ENCODE measurements at regions not wholly inside any gene's neighbourhood (a gene's known extent, or its start where the extent isn't known, plus 50 kb on each side); places are given as distances from the start of the nearest gene placed in this dataset.

GRCh38 chr7:118350260-118350659 lies 125.8 kb downstream of the ANKRD7 start:
- Mint-ChIP-seq H3K27ac (no peak overlapping the region), H3K4me1 (ENCODE audit: low read depth) (no peaks in the 10 kb centered on the region)
- TF ChIP-seq CTCF (IDR thresholded peaks at IDR 0.05; ENCODE audit: unreplicated experiment), result no peak

GRCh38 chr7:118352867-118353453 lies 128.5 kb downstream of the ANKRD7 start:
- Mint-ChIP-seq H3K27me3 (no peaks in the 10 kb centered on the region), H3K27ac (no peak overlapping the region), H3K4me1 (ENCODE audit: low read depth) (no peaks in the 10 kb centered on the region), H3K36me3 (ENCODE audit: insufficient read depth) (no peaks in the 10 kb centered on the region), H3K4me3 (ENCODE audit: low read depth) (no peak overlapping the region), H3K9me3 (ENCODE audit: low read depth) (peaks cover 8% of the 10 kb centered on the region)
- peak; percentile 42 for TF ChIP-seq CTCF (IDR thresholded peaks at IDR 0.05; ENCODE audit: unreplicated experiment)
- no peak for DNase-seq (ENCODE audit: low spot score, unreplicated experiment)

More at GRCh38 chr7:118350260-118350659, 125.8 kb downstream of the ANKRD7 start:
- H3K36me3 Mint-ChIP-seq (ENCODE audit: insufficient read depth), result no peaks in the 10 kb centered on the region
- H3K9me3 Mint-ChIP-seq (ENCODE audit: low read depth), result peaks cover 4% of the 10 kb centered on the region
- no peaks in the 10 kb centered on the region for H3K27me3 Mint-ChIP-seq
- DNase-seq (ENCODE audit: low spot score, unreplicated experiment), result no peak
- H3K4me3 Mint-ChIP-seq (ENCODE audit: low read depth), result no peak overlapping the region

GRCh38 chr7:118366363-118366762 lies 141.9 kb downstream of the ANKRD7 start:
- H3K9me3 Mint-ChIP-seq (ENCODE audit: low read depth), result no peaks in the 10 kb centered on the region
- no peak for TF ChIP-seq CTCF (IDR thresholded peaks at IDR 0.05; ENCODE audit: unreplicated experiment)
- H3K4me3 Mint-ChIP-seq (ENCODE audit: low read depth), result no peak overlapping the region
- H3K27ac Mint-ChIP-seq, result no peak overlapping the region
- H3K4me1 Mint-ChIP-seq (ENCODE audit: low read depth), result no peaks in the 10 kb centered on the region
- DNase-seq (ENCODE audit: low spot score, unreplicated experiment), result no peak
- no peaks in the 10 kb centered on the region for H3K36me3 Mint-ChIP-seq (ENCODE audit: insufficient read depth)
- no peaks in the 10 kb centered on the region for H3K27me3 Mint-ChIP-seq

- Mint-ChIP-seq H3K4me1 (ENCODE audit: low read depth) (no peaks in the 10 kb centered on the region), H3K9me3 (ENCODE audit: low read depth) (no peaks in the 10 kb centered on the region), H3K36me3 (ENCODE audit: insufficient read depth) (no peaks in the 10 kb centered on the region), H3K27ac (no peak overlapping the region), H3K4me3 (ENCODE audit: low read depth) (no peak overlapping the region), H3K27me3 (no peaks in the 10 kb centered on the region)
- no peak for DNase-seq (ENCODE audit: low spot score, unreplicated experiment)
- TF ChIP-seq CTCF (IDR thresholded peaks at IDR 0.05; ENCODE audit: unreplicated experiment), result no peak
These were observed 144.5 kb downstream of the ANKRD7 start for GRCh38 chr7:118368958-118369357.

- H3K27me3 Mint-ChIP-seq, result no peaks in the 10 kb centered on the region
- H3K4me1 Mint-ChIP-seq (ENCODE audit: low read depth), result no peaks in the 10 kb centered on the region
- no peak overlapping the region for H3K4me3 Mint-ChIP-seq (ENCODE audit: low read depth)
- no peak for TF ChIP-seq CTCF (IDR thresholded peaks at IDR 0.05; ENCODE audit: unreplicated experiment)
- H3K9me3 Mint-ChIP-seq (ENCODE audit: low read depth), result no peaks in the 10 kb centered on the region
- DNase-seq (ENCODE audit: low spot score, unreplicated experiment), result no peak
- H3K36me3 Mint-ChIP-seq (ENCODE audit: insufficient read depth), result no peaks in the 10 kb centered on the region
- H3K27ac Mint-ChIP-seq, result no peak overlapping the region
These were observed 145.5 kb downstream of the ANKRD7 start for GRCh38 chr7:118369987-118370386.
